ENCODE measurements at regions not wholly inside any gene's neighbourhood (a gene's known extent, or its start where the extent isn't known, plus 50 kb on each side); places are given as distances from the start of the nearest gene placed in this dataset.
"Not testable (repeated sequence)": the region's sequence is repeated elsewhere in the genome, so short reads cannot be mapped to it uniquely, and the experiment has no call there.

GRCh38 chr2:133843091-133843490, 274.8 kb upstream of the NCKAP5 start:
- DNase-seq, result no peak

- DNase-seq, result no peak
Measured at GRCh38 chr2:133843551-133843950, 275.3 kb upstream of the NCKAP5 start.

- DNase-seq, result peak; percentile 14
Measured at GRCh38 chr2:133844214-133844892, 276.1 kb upstream of the NCKAP5 start.

GRCh38 chr2:133846476-133846875, 278.2 kb upstream of the NCKAP5 start:
- DNase-seq, result no peak

GRCh38 chr2:133847591-133847990, 279.3 kb upstream of the NCKAP5 start:
- DNase-seq, result no peak

GRCh38 chr2:133848111-133848649, 279.9 kb upstream of the NCKAP5 start:
- no peak for DNase-seq

GRCh38 chr2:133849341-133849740, 281.1 kb upstream of the NCKAP5 start:
- no peak for DNase-seq

- DNase-seq, result no peak
Measured at GRCh38 chr2:133854603-133855200, 286.4 kb upstream of the NCKAP5 start.

GRCh38 chr2:133855526-133855925, 287.3 kb upstream of the NCKAP5 start:
- DNase-seq, result no peak

- no peak for DNase-seq
Measured at GRCh38 chr2:133856678-133857077, 288.4 kb upstream of the NCKAP5 start.

- no peak for DNase-seq
Measured at GRCh38 chr2:133859578-133859977, 291.3 kb upstream of the NCKAP5 start.

- no peak for DNase-seq
Measured at GRCh38 chr2:133862400-133862977, 294.2 kb upstream of the NCKAP5 start.

GRCh38 chr2:133863106-133863800, 295.0 kb upstream of the NCKAP5 start:
- no peak for DNase-seq

GRCh38 chr2:133865141-133865540, 296.9 kb upstream of the NCKAP5 start:
- no peak for DNase-seq

GRCh38 chr2:133867166-133867565, 298.9 kb upstream of the NCKAP5 start:
- no peak for DNase-seq

- DNase-seq, result no peak
Measured at GRCh38 chr2:133871545-133872209, 303.4 kb upstream of the NCKAP5 start.

- DNase-seq, result no peak
Measured at GRCh38 chr2:133878326-133878725, 310.1 kb upstream of the NCKAP5 start.

GRCh38 chr2:133879703-133880102, 311.4 kb upstream of the NCKAP5 start:
- DNase-seq, result no peak

GRCh38 chr2:133882159-133882558, 313.9 kb upstream of the NCKAP5 start:
- DNase-seq, result not testable (repeated sequence)

- no peak for DNase-seq
Measured at GRCh38 chr2:133884739-133885381, 316.6 kb upstream of the NCKAP5 start.

GRCh38 chr2:133885847-133886246, 317.6 kb upstream of the NCKAP5 start:
- DNase-seq, result no peak
